ENCODE measurements at regions not wholly inside any gene's neighbourhood (a gene's known extent, or its start where the extent isn't known, plus 50 kb on each side); places are given as distances from the start of the nearest gene placed in this dataset.
"Not testable (repeated sequence)": the region's sequence is repeated elsewhere in the genome, so short reads cannot be mapped to it uniquely, and the experiment has no call there.

DNA sequence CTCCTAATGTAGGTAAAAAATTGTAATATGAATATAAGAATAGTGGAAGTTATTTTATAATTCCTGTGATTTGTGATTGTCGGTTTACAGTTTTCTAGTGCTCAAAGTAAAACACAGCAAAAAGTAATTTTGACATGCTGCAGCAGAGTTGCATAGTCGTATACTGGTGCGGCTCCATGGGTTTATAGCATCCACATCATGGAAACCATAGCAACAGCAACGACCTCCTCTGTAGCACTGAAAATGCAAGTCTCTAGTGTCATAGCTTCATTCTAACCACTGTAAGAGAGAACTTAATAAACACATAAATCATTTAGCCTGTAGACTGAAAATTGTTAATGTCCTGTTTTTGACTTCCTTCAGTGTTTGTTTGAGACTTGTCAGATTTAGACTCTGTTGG, 574.3 kb downstream of the KCNH5 start:
- no peak for DNase-seq
- no peak for TF ChIP-seq POLR2A (IDR thresholded peaks at IDR 0.05)
- TF ChIP-seq, protein P1, sequence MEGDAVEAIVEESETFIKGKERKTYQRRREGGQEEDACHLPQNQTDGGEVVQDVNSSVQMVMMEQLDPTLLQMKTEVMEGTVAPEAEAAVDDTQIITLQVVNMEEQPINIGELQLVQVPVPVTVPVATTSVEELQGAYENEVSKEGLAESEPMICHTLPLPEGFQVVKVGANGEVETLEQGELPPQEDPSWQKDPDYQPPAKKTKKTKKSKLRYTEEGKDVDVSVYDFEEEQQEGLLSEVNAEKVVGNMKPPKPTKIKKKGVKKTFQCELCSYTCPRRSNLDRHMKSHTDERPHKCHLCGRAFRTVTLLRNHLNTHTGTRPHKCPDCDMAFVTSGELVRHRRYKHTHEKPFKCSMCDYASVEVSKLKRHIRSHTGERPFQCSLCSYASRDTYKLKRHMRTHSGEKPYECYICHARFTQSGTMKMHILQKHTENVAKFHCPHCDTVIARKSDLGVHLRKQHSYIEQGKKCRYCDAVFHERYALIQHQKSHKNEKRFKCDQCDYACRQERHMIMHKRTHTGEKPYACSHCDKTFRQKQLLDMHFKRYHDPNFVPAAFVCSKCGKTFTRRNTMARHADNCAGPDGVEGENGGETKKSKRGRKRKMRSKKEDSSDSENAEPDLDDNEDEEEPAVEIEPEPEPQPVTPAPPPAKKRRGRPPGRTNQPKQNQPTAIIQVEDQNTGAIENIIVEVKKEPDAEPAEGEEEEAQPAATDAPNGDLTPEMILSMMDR (IDR thresholded peaks at IDR 0.05 in 4 of 5, conservative IDR thresholded peaks at IDR 0.05 in 1 of 5) = no peak
- H3K27me3 ChIP-seq = no peaks in the 10 kb centered on the region
- intact Hi-C loops (cut with DNase I; ENCODE audit: low total_unique reads) = no loop called here
- no peak overlapping the region for H3K4me3 ChIP-seq
- no peaks in the 10 kb centered on the region for H3K9me3 ChIP-seq
- H3K36me3 ChIP-seq = no peaks in the 10 kb centered on the region
- no peak for ATAC-seq
- no peaks in the 10 kb centered on the region for H3K4me1 ChIP-seq
- H3K27ac ChIP-seq = no peak overlapping the region
- in situ Hi-C loops (cut with MboI; ENCODE audit: low sequenced_read_pairs in 4 of 4) = no loop called here

DNA sequence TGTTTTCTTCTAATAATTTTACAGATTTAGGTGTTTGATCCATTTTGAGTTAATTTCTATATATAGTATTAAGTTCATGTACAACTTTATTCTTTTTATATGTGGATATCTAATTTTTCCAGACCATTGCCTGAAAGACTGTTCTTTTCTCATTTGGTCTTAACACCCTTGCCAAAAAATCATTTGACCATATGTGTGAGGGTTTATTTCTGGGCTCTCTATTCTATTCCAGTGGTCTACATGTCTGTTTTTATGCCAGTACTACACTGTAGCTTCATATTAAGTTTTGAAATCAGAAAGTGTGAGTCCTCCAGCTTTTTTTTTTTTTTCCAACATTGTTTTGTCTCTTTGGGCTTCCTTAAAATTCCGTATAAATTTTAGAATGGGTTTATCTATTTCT, 554.1 kb downstream of the KCNH5 start:
- Histone ChIP-seq H3K4me3 (no peak overlapping the region), H3K9me3 (no peaks in the 10 kb centered on the region), H3K4me1 (no peaks in the 10 kb centered on the region), H3K27me3 (no peaks in the 10 kb centered on the region), H3K27ac (no peak overlapping the region), H3K36me3 (no peaks in the 10 kb centered on the region)
- no peak for DNase-seq
- no peak for ATAC-seq
- in situ Hi-C loops (cut with MboI; ENCODE audit: low sequenced_read_pairs in 4 of 4) (no loop called here), intact Hi-C loops (cut with DNase I; ENCODE audit: low total_unique reads) (no loop called here)
- TF ChIP-seq, protein P1 (IDR thresholded peaks at IDR 0.05 in 4 of 5, conservative IDR thresholded peaks at IDR 0.05 in 1 of 5) = no peak
- TF ChIP-seq POLR2A (IDR thresholded peaks at IDR 0.05) = no peak

DNA sequence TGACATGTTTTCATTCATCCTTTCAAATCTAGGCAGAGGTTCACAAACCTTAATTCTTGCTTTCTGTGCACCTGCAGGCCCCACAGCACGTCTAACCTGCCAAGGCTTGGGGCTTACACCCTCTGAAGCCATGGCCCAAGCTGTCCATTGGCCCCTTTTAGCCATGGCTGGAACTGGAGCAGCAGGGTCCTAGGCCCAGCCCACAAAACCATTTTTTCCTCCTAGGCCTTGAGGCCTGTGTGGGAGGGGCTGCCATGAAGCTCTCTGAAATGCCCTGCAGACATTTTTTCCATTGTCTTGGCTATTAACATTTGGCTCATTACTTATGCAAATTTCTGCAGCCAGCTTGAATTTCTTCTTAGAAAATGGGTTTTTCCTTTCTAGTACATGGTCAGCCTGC, 547.5 kb downstream of the KCNH5 start:
- Histone ChIP-seq H3K36me3 (no peaks in the 10 kb centered on the region), H3K27me3 (no peaks in the 10 kb centered on the region), H3K9me3 (no peaks in the 10 kb centered on the region), H3K27ac (no peak overlapping the region), H3K4me3 (no peak overlapping the region), H3K4me1 (no peaks in the 10 kb centered on the region)
- in situ Hi-C loops (cut with MboI; ENCODE audit: low sequenced_read_pairs in 4 of 4) (no loop called here), intact Hi-C loops (cut with DNase I; ENCODE audit: low total_unique reads) (no loop called here)
- DNase-seq (no peak), ATAC-seq (no peak)
- no peak for TF ChIP-seq POLR2A (IDR thresholded peaks at IDR 0.05)
- TF ChIP-seq, protein P1 (IDR thresholded peaks at IDR 0.05 in 4 of 5, conservative IDR thresholded peaks at IDR 0.05 in 1 of 5) = no peak

DNA sequence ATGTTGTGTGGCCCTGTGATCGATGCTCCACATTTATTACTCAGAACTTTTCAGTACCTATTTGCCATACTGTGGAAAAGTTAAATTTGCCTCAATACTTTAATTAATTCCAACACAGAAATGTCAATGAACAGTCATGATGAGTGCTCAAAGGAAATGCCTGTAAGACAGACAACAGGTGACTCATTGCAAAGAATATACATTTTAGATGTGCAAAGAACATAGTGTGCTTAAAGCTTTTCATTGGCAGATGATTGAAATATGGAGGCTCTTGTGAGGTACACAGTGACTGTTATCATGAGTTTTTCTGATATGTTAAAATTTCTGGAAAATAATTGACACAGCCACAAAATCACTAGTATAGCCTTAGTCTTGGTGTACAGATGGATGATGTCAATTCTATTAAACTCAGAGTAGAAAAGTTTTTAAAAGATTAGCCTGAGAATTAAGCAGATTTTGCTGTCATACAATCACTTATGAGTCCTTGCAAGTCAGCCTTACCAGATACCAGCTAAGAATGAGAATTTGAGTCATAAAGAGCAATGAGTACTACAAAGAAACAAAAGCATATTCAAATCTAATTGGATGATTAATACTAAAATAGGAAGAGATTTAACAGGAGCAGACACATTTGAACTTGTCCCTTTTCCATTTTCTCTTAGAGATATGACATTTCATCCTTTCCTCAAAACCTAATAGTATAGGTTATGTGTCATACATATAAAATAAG, 544.1 kb downstream of the KCNH5 start:
- ATAC-seq (no peak), DNase-seq (no peak)
- in situ Hi-C loops (cut with MboI; ENCODE audit: low sequenced_read_pairs in 4 of 4) = no loop called here
- no peak overlapping the region for H3K4me3 ChIP-seq
- H3K27me3 ChIP-seq = no peaks in the 10 kb centered on the region
- H3K9me3 ChIP-seq = no peaks in the 10 kb centered on the region
- TF ChIP-seq POLR2A (IDR thresholded peaks at IDR 0.05) = no peak
- TF ChIP-seq, protein P1 (IDR thresholded peaks at IDR 0.05 in 4 of 5, conservative IDR thresholded peaks at IDR 0.05 in 1 of 5) = no peak
- no peaks in the 10 kb centered on the region for H3K36me3 ChIP-seq
- intact Hi-C loops (cut with DNase I; ENCODE audit: low total_unique reads) = no loop called here
- H3K27ac ChIP-seq = no peak overlapping the region
- H3K4me1 ChIP-seq = no peaks in the 10 kb centered on the region

DNA sequence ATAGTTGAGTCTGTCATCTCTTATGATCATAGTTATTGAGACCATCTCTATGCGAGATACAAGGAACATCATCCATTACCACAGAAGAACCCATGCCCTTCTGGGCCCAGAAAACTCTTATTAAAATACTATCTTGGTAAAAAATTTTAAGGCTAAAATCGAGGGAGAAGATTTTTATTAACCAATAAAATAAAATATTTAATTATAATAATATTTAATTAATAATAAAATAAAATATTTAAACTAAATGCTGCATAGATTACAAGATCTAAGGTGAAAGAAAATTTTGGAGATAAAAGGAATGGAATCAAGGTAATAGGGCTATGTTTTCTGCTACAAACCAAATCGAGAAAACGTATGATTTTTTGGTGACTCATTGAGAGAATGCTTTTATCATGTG, 540.2 kb downstream of the KCNH5 start:
- ATAC-seq = no peak
- no peak for TF ChIP-seq POLR2A (IDR thresholded peaks at IDR 0.05)
- TF ChIP-seq, protein P1 (IDR thresholded peaks at IDR 0.05 in 4 of 5, conservative IDR thresholded peaks at IDR 0.05 in 1 of 5) = no peak

DNA sequence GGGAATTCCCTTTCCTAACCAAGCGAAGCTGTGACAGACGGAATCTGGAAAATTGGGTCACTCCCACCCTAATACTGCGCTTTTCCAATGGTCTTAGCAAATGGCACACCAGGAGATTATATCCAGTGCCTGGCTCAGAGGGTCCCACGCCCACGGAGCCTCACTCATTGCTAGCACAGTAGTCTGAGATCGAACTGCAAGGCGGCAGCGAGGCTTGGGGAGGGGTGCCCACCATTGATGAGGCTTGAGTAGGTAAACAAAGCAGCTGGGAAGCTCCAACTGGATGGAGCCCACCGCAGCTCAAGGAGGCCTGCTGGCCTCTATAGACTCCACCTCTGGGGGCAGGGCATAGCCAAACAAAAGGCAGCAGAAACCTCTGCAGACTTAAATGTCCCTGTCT, 523.9 kb downstream of the KCNH5 start:
- ATAC-seq; H3K36me3 ChIP-seq; DNase-seq; H3K4me1 ChIP-seq; H3K27me3 ChIP-seq; H3K27ac ChIP-seq; intact Hi-C loops (cut with DNase I; ENCODE audit: low total_unique reads); H3K4me3 ChIP-seq; in situ Hi-C loops (cut with MboI; ENCODE audit: low sequenced_read_pairs in 4 of 4); H3K9me3 ChIP-seq: not testable (repeated sequence)

More for the DNA sequence above, 540.2 kb downstream of the KCNH5 start:
- in situ Hi-C loops (cut with MboI; ENCODE audit: low sequenced_read_pairs in 4 of 4) = no loop called here
- no peaks in the 10 kb centered on the region for H3K9me3 ChIP-seq
- H3K27me3 ChIP-seq = no peaks in the 10 kb centered on the region
- H3K36me3 ChIP-seq = no peaks in the 10 kb centered on the region
- no peaks in the 10 kb centered on the region for H3K4me1 ChIP-seq
- no peak overlapping the region for H3K4me3 ChIP-seq
- H3K27ac ChIP-seq = no peak overlapping the region
- intact Hi-C loops (cut with DNase I; ENCODE audit: low total_unique reads) = no loop called here
- DNase-seq = no peak
